VCaP (cell line): ENCODE measurements at regions not wholly inside any gene's neighbourhood (a gene's known extent, or its start where the extent isn't known, plus 50 kb on each side); places are given as distances from the start of the nearest gene placed in this dataset.

ENCODE experiments used
- H3K27ac ChIP-seq: fragments of 450-650 bp; 2 replicates; pipeline ENCODE4 v1.5.1; 2017
- CTCF ChIP-seq: fragments of 450-650 bp; conservative IDR thresholded peaks from 2 replicates; pipeline ENCODE4 v1.5.1; 2017; ENCODE audit warnings: mild to moderate bottlenecking, moderate library complexity

- TF ChIP-seq CTCF: no peak
- no peak overlapping the region for H3K27ac ChIP-seq
These were observed 51.3 kb upstream of the GALNT9 start for GRCh38 chr12:132380641-132381040.

- H3K27ac ChIP-seq: no peak overlapping the region
- TF ChIP-seq CTCF: no peak
These were observed 50.6 kb upstream of the GALNT9 start for GRCh38 chr12:132379996-132380395.

- H3K27ac ChIP-seq: no peak overlapping the region
- TF ChIP-seq CTCF: no peak
These were observed 50.2 kb upstream of the GALNT9 start for GRCh38 chr12:132379576-132379975.
